HG02678 (cell line): ENCODE measurements at regions not wholly inside any gene's neighbourhood (a gene's known extent, or its start where the extent isn't known, plus 50 kb on each side); places are given as distances from the start of the nearest gene placed in this dataset.
"Not testable (repeated sequence)": the region's sequence is repeated elsewhere in the genome, so short reads cannot be mapped to it uniquely, and the experiment has no call there.

Experiments used
- ATAC-seq: cut with Tn5 transposase; IDR thresholded peaks from one replicate; pipeline ENCODE4 v1.9.1; 2021; ENCODE audit warnings: mild to moderate bottlenecking, moderate library complexity; ENCODE audit not compliant: unreplicated experiment

DNA sequence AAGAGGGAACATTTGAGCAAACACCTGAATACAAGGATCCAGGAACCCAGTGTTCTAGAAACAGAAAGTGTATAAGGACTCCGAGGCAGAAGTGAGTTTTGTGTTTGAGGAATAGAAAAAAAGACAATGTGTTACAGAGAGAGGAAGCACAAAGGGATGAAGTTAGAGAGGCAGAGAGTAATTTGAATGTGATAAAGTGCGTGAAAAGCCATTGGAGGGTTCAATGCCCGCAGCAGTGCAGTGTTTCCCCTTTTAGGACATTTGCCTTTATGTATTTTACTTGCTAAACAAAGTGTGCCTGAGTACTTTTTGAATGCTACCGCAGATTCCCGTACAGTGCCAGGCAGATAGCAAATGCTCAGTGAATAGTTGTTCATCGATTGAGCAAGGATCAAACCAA lies 508.5 kb downstream of the RAB38 start:
- no peak for ATAC-seq

DNA sequence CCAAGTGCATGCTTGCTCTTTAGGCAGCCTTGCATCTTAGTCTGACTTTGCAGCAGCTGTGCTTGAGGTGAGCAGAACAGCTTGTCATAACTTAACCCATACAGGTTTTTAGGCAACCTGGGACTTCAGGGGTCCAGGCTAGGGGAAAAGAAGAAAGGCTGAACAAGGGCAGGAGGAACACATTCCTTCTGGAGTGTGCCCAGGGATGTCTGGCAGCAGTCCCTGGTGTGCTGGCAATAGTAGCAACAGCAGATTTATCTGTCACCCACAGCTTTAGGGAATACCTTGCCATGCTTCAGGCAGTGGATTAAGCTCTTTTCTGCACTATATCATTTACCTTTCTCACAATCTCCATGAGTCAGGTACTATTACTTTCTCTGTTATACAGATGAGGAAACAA lies 513.0 kb downstream of the RAB38 start:
- ATAC-seq = no peak

DNA sequence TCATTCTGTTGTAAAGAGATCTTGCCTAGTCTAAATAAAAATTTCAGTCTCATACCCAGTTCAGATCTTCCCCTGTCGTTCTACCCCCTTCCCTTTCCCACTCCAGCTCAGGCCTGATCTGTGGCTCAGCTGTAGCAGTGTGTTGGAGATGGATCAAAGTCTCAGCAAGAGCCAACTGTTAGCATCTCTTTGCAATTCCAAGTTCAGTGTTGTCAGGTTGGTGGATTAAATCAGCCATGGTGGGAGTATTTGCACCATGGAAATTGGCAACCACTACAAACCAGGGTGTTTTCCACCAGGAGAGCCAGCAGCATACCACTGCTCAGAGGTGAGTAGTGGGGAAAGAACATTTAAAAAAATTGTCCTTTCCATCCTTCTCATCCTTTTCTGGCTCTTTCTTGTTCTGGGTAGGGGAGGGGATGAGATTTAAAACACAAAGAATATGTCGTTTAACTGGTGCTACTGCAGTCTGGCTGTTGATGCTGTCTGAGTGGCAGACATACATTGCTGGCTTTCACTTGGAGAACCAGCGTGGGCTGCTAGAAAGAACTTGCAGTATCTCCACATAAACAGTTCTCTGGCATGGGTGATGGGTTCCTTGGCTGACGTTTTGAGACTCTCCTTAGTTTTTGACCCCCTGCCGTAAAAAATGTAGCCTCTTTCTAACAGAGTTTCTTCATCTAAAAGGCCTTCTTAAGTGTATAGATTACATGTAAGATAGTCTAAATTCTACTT lies 514.1 kb downstream of the RAB38 start:
- no peak for ATAC-seq

DNA sequence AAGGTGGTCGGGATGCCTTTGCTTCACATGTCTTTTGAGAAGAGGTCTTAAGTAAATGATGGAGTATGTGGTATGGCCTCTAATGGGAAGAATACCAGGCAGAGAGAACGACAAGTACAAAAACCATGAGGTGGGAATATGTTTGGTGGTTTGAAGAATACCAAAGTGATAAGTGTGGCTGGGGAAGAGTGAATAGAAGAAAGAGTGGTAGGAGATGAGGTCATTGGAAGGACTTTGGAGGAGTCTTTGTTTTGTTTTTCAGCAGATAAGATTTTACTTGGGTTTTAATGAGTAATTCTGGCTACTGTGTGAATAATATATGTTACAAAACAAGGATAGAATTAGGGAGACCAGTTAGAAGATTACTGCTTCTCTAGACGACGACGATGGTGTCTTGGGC lies 515.4 kb downstream of the RAB38 start:
- no peak for ATAC-seq

DNA sequence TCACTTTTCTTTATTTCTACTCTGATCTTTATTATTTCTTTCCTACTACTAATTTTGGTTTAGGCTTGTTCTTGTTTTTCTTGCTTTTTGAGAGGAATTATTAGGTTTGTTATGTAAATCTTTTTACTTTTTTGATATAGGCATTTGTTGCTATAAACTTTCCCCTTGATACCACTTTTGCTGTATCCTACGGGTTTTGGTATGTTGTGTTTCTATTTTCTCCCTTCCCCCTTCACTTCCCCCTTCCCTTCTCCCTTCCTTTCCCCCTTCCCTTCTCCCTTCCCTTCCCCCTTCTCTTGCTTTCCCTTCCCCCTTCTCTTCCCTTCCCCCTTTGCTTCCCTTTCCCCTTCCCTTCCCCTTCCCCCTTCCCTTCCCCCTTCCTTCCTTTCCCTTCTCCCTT lies 529.6 kb downstream of the RAB38 start:
- no peak for ATAC-seq

DNA sequence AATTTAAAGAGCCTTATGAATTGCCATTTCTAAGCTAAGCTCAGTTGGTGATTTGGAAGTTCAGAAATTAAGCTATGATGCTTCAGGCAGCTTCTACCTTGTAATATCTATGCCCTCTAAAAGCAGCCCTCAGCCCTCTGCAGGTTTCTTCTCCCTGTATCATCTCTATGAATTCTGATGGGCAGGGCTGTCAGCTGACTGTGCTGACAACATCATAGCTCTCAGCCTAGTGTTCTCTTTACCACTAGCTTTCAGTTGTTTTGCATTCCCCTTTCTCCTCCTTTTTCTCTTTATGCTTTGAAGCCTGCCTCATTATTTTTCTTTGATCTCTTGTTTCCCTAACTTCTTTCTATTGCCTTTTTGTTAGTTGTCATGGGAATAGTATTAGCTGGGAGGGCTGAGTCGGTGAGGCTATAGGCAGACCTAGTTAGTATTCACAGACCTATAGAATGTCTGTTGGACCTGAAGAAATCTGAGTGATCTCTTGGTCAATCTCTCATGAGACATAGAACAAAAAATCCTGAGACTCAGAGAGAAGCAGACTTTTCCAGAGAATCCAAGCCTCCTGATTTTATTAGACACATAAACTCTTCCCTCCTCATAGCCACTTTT lies 535.4 kb downstream of the RAB38 start:
- no peak for ATAC-seq

DNA sequence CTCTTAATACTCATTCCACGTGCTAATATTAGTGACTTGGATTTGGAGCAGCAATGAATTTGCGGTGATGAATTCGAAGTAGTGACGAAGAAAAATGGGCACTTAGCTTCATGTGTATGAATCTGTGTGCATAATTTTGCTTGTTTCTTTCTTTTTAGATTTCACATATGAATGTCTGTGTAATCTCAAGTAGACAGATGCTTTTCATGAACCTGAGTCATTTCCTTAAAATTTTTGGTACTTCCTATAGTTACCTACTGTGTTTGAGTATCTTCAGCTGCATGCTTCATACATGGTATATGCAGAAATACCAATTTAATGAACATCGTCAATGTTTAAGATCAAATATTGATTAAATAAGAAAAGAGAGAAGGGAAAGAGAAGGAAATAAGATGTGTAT lies 540.2 kb downstream of the RAB38 start:
- no peak for ATAC-seq

DNA sequence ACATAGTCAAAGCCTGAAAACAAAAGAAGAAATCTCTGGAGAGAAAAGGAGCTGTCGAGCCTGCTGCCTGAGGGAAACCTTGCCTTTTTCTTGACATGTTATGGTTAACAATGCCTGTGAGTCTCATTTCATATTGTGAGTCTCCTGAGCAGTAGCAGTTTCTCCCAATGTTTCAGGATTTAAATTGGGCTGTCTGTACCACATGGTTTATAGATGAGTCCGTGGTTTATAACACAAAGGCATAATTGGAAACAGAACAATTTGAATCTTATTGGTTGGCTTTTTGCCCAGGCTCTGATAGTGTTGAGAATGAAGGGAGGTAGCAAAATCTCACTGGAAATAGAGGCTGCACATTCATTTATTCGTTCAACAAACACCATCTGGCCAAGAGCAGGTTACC lies 540.9 kb downstream of the RAB38 start:
- ATAC-seq = no peak

DNA sequence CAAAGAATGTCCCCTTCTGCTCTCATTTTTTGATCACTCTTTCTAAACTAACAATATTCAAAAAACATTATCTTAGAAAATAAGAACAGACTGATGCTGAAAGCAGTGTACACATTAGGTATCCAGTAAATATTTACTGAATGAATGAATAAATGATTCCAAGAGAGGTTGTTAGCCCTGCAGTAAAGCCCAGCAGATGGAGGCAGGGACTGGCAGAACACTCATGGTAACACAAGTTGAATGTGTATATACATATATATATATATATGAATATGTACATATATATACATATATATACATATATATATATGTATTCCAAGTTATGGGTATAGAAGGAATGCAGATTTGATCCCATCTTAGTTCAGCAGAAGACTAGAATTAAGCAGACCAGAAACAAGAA lies 546.3 kb downstream of the RAB38 start:
- no peak for ATAC-seq

DNA sequence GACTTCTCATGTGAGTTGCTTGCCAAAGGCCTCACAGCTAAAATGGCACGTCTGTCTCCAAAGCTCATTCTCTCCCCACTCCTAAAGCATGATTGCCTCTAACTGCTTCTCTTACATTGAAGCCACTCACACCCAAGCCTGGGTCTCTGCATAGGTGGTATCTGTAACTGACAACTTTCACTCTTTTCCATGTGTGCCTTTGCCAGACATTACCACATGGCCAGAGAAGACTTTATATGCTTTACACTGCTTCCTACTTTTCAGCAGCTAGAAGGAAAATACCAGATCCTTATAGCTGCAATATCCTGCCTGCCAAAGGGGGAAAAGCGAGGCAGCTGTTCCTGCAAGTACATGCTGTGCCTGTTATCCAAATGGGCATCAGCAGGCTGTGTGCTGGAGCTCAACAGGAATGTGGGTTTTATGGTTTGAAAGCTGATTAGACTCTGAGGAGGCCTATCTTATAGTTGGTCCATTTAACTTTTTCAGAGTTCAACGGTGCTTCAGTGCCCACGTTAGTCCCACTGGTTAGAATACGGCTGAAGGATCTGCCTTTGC lies 547.1 kb downstream of the RAB38 start:
- no peak for ATAC-seq

DNA sequence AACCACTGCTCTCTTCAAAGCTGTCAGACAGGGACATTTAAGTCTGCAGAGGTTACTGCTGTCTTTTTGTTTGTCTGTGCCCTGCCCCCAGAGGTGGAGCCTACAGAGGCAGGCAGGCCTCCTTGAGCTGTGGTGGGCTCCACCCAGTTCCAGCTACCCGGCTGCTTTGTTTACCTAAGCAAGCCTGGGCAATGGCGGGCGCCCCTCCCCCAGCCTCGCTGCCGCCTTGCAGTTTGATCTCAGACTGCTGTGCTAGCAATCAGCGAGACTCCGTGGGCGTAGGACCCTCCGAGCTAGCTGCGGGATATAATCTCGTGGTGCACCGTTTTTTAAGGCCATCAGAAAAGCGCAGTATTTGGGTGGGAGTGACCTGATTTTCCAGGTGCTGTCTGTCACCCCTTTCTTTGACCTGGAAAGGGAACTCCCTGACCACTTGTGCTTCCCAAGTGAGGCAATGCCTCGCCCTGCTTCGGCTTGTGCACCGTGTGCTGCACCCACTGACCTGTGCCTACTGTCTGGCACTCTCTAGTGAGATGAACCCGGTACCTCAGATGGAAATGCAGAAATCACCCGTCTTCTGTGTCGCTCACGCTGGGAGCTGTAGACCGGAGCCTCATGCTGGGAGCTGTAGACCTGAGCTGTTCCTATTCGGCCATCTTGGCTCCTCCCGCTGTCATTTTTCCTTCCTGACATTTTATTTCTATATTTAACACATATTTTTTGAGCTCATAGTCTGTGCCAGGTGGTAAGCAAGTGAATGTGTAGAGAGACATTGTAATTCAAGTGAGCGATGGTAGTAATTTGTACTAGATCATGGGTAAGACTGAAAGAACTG lies 551.5 kb downstream of the RAB38 start:
- not testable (repeated sequence) for ATAC-seq

DNA sequence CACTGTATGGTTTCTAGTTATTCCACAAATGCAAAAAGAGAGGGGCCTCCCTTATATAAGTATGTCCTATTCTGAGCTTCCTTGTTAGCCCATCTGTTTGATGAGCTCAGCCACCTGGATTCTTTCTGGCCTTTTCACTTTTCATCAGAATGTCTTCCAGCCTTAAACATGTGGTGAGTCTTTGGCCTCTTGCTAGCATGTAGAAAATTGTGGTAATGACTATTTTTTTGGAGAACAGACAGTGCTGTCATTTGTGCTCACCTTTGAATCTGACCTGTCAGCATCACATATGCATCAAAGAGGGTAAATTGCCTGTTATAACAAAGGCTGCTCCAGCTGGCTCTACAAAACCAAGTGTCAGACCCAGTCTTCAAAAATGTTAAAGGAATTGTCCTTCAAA lies 558.7 kb downstream of the RAB38 start:
- no peak for ATAC-seq

DNA sequence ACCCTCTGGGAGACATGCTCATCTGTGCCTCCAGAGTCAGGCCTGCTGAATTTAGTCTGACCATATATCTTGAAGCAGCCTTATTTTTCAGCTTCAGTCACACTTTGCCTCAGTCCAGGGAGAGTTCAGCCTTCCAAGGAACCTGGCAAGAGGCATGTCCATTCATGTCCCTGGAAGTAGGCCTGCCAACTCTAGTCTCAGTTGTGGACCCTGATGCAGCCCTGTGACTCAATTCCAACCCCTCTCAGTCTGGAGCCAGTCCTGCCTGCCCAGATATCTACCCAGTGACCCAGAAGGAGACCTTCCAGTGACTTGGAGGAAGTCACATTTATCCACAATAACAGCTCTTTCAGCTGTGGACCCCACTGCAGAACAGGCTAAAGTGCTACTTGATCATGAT lies 566.6 kb downstream of the TMEM135 start:
- no peak for ATAC-seq

DNA sequence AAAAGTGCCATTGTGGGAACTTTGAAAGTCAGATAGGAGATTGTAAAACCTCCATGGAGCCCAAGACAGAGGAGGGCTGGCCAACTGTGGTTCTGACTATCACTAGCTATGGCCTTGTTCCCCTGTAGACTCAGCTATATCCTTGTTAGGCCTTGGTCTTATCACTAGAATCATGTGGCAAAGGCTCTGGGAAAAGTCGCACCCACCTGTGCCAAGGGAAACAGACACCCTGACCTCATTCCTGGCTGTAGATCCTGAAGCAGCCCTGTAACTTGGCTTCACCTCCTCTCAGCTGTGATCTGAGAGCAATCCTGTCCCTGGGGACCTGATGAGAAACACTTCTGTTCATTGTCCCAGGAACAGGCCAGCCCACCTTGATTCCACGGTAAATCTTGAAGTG lies 566.2 kb downstream of the TMEM135 start:
- no peak for ATAC-seq

DNA sequence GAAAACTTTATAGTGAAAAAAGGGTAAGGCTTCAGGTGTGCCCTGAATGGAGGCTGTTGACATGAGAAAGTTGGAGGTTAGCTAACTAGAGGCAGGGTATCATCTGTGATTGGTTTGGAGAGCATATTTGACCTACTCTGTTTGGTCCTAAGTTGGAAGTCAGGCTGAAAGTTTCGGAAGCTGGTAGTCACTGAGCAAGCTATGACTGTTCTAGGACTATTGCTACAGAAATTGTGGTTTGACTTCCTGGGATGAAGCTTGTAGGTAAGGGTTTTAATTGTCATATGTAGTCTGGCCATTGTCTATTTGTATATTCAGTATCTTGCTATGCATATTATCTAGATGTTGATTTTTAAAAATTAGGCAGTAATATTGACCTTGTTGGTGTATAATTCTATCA lies 565.0 kb downstream of the TMEM135 start:
- ATAC-seq = no peak

DNA sequence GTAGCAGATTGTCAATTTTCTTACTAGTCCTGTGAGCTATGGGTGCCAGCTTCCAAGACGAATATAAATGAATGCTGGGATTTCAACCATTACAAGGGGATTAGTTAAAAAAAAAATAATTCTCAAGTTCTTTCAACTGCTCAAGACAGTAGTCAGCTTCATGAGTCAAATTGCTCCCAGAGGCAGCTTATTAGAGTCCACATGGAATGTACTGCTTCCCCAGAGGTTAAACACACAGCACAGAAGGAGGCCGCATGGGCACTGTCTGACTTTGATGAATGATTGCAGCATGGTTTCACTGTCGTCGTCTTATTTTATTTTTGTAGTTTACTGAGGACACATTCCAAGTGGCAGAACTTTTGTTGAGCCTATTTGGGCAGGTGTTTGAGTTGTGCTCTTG lies 563.2 kb downstream of the TMEM135 start:
- no peak for ATAC-seq

DNA sequence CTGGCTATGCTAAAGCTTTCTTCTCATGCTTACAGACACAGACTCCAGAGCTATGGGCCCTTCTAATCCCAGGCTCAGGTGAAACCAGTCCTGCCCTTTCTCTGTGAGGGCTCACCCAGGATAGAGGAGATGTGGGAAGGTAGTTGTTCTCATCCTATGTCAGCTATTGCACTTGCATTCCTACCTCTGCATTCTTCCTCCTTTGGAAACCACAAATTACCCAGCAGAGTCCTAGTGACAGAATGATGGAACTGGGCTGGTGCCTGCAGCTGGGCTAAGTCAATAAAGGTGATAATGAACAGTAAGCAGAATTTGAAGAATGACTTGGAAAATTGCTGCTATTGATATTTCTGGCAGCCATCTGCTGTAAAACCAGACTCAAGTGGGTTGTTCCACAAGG lies 560.0 kb downstream of the TMEM135 start:
- ATAC-seq = no peak

DNA sequence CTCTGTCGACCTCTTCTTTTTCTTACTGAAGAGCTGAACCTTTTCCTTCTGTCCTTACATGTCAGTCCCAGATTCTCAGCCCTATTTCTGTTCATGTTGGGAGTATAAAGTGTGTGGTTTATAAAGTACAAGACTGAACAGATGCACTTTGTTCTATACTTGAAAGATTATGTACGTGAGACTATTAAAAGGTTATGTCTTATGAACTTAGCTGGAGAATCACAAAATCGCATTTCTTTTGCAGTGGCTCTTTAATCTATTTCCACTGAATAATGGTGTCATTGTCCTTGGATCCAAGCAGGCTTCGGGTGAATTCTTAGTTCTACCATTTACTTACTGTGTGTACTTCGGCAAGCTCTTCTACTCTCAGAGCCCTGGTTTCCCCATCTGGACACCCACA lies 558.4 kb downstream of the TMEM135 start:
- ATAC-seq = no peak

DNA sequence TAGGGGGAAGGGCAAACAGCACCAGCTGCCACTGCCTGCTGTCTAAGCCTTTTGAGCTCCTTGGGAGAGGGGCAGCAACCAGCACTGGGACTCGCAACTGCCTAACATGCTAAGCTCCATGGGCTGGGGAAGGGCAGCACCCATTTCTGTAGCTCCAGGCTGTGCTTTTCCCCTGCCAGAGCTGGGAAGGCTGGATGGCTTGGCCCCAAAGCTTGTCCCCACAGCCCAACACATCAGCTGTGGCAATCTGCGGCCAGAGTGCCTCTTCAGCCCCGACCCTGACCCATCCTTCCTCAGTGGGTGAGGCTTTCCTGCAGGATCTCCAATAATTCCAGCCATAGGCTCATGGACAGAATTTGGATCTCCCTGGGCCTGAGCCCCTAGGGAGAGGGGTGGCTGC lies 551.3 kb downstream of the TMEM135 start:
- no peak for ATAC-seq

DNA sequence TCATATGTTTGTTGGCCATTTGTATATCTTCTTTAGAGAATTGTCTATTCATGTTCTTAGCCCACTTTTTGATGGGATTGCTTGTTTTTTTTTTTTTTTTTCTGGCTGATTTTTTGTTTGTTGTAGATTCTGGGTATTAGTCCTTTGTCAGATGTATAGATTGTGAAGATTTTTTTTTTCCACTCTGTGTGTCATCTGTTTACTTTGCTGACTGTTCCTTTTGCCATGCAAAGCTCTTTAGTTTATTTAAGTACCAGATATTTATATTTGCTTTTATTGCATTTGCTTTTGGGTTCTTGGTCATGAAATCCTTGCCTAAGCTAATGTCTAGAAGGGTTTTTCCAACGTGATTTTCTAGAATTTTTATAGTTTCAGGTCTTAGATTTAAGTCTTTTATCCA lies 547.9 kb downstream of the TMEM135 start:
- ATAC-seq = not testable (repeated sequence)

DNA sequence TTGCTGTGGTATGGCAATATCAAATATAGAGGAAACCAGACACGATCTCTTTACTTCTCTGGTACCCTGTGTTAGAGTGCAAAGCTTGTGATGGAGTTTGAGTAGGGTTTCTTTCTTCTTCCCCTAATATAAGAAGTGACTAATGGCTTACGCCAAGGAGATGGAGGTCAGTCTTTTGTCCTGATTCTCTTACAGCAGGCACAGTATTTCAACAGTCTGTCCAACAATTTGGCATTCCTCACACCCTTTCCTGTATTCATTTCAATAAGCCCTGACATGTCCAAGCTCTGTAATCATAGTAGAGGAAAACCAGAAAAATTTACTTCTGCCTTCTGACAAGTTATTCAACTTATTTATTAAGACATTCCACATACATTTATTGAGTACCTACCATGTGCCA lies 546.2 kb downstream of the TMEM135 start:
- ATAC-seq = no peak

DNA sequence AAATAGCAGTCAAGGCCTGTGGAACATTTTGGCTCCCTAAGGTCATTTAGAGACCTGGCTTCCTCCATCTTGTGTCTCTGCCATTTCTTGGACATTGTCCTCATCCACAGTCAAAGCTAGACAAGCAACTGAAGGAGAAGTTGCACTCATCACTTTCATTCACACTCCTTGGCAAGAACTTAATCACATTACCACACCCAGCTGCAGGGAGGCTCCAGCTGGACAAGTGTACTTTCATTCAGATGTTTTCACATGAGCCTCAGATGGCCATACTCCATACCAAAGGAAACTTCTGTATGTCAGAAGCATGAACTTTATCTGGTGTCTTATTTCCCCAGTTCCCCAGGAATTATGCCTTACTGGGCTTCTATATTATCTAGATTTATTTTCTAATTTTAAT lies 537.4 kb downstream of the TMEM135 start:
- ATAC-seq = no peak
